ENCODE measurements at regions not wholly inside any gene's neighbourhood (a gene's known extent, or its start where the extent isn't known, plus 50 kb on each side); places are given as distances from the start of the nearest gene placed in this dataset.

DNA sequence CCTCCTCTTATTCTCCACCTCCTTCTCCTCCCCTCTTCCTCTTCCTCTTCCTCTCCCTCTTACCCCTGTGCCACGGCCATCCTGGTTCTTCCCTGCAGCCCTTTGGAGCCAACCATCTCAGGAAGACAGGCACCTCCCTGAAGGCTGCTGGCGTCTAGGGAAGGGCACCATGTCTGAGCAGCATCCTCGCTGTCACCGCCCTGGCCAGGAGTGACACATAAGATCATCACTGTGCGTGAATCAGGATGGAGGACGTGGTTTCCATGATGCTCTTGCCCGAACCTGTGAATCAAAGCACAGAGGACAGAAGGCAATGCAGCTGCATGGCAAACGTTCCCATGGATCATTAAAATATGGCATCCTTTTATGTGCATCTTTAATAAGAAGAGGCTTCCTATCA lies 236.0 kb downstream of the SH3BP4 start:
- no peaks in the 10 kb centered on the region for H3K9me3 ChIP-seq (ENCODE audit: low read depth, low read length)
- H3K27me3 ChIP-seq (ENCODE audit: insufficient read depth, low read length): peaks cover 11% of the 10 kb centered on the region
- no peaks in the 10 kb centered on the region for H3K36me3 ChIP-seq (ENCODE audit: insufficient read depth, low read length)
- H4K20me1 ChIP-seq (ENCODE audit: insufficient read depth, low read length): no peaks in the 10 kb centered on the region
- no peak overlapping the region for H2AFZ ChIP-seq (ENCODE audit: low read length)
- no peaks in the 10 kb centered on the region for H3K79me2 ChIP-seq (ENCODE audit: insufficient read depth, low read length)
- DNase-seq (ENCODE audit: insufficient read length, low spot score, missing footprints): no peak
- TF ChIP-seq, protein P1, sequence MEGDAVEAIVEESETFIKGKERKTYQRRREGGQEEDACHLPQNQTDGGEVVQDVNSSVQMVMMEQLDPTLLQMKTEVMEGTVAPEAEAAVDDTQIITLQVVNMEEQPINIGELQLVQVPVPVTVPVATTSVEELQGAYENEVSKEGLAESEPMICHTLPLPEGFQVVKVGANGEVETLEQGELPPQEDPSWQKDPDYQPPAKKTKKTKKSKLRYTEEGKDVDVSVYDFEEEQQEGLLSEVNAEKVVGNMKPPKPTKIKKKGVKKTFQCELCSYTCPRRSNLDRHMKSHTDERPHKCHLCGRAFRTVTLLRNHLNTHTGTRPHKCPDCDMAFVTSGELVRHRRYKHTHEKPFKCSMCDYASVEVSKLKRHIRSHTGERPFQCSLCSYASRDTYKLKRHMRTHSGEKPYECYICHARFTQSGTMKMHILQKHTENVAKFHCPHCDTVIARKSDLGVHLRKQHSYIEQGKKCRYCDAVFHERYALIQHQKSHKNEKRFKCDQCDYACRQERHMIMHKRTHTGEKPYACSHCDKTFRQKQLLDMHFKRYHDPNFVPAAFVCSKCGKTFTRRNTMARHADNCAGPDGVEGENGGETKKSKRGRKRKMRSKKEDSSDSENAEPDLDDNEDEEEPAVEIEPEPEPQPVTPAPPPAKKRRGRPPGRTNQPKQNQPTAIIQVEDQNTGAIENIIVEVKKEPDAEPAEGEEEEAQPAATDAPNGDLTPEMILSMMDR (IDR thresholded peaks at IDR 0.05; ENCODE audit: extremely low read depth, low read depth, low read length): no peak
- H3K4me3 ChIP-seq (ENCODE audit: insufficient read depth, low read length): no peak overlapping the region
- peaks cover 2% of the 10 kb centered on the region for H3K4me1 ChIP-seq (ENCODE audit: insufficient read depth, low read length)
- no peak overlapping the region for H3K4me2 ChIP-seq (ENCODE audit: insufficient read depth, low read length)
- no peak overlapping the region for H3K27ac ChIP-seq (ENCODE audit: low read depth, low read length)

DNA sequence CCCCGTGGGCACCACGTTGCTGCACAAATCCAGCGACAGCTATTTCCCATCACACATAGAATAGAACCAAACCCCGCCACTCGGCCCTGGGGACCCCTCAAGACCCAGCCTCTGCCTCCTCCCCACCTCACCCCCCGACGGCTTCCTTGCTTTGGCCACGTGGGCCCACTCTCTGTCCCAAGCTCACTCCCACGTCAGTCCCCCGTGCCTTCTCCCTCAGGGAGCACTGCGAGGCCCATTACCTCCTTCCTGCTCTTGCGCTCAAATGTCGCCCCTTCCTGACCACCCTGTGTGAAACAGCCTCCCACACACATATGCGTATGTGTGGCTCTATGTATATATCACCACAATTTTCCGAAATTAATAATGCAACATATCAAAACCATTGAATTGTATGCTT lies 239.7 kb downstream of the SH3BP4 start:
- Histone ChIP-seq H3K36me3 (ENCODE audit: insufficient read depth, low read length) (no peaks in the 10 kb centered on the region), H3K4me2 (ENCODE audit: insufficient read depth, low read length) (peak overlapping the region; percentile 19), H3K4me1 (ENCODE audit: insufficient read depth, low read length) (no peaks in the 10 kb centered on the region), H4K20me1 (ENCODE audit: insufficient read depth, low read length) (no peaks in the 10 kb centered on the region), H3K79me2 (ENCODE audit: insufficient read depth, low read length) (no peaks in the 10 kb centered on the region), H3K27ac (ENCODE audit: low read depth, low read length) (no peak overlapping the region), H2AFZ (ENCODE audit: low read length) (no peak overlapping the region), H3K27me3 (ENCODE audit: insufficient read depth, low read length) (peaks cover 11% of the 10 kb centered on the region), H3K9me3 (ENCODE audit: low read depth, low read length) (no peaks in the 10 kb centered on the region), H3K4me3 (ENCODE audit: insufficient read depth, low read length) (no peak overlapping the region)
- TF ChIP-seq, protein P1 (IDR thresholded peaks at IDR 0.05; ENCODE audit: extremely low read depth, low read depth, low read length): no peak
- no peak for DNase-seq (ENCODE audit: insufficient read length, low spot score, missing footprints)

DNA sequence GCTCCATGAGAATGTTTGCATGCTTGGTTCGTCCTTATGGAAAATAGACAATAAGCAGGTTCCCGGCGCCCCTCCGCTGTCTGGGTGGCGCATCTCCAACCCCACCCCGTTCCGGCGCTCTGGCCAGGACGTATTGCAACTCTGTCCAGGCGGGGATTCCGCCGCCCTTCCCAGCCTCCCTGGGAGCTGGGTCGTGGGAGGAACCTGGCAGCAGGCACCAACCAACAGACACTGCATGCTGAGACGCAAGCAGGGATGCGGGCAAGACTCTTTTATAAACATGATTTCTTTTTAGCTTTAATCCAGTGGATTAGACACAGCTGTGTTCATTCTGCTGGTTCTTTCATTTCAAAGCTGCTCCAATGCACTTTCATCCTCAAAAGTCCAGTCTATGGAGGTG lies 240.2 kb downstream of the SH3BP4 start:
- no peaks in the 10 kb centered on the region for H3K4me1 ChIP-seq (ENCODE audit: insufficient read depth, low read length)
- peak overlapping the region; percentile 19 for H3K4me2 ChIP-seq (ENCODE audit: insufficient read depth, low read length)
- TF ChIP-seq, protein P1 (IDR thresholded peaks at IDR 0.05; ENCODE audit: extremely low read depth, low read depth, low read length): no peak
- no peak overlapping the region for H3K4me3 ChIP-seq (ENCODE audit: insufficient read depth, low read length)
- H3K27me3 ChIP-seq (ENCODE audit: insufficient read depth, low read length): peaks cover 11% of the 10 kb centered on the region
- no peaks in the 10 kb centered on the region for H3K79me2 ChIP-seq (ENCODE audit: insufficient read depth, low read length)
- DNase-seq (ENCODE audit: insufficient read length, low spot score, missing footprints): no peak
- no peaks in the 10 kb centered on the region for H3K9me3 ChIP-seq (ENCODE audit: low read depth, low read length)
- H3K27ac ChIP-seq (ENCODE audit: low read depth, low read length): no peak overlapping the region
- H2AFZ ChIP-seq (ENCODE audit: low read length): no peak overlapping the region
- no peaks in the 10 kb centered on the region for H4K20me1 ChIP-seq (ENCODE audit: insufficient read depth, low read length)
- H3K36me3 ChIP-seq (ENCODE audit: insufficient read depth, low read length): no peaks in the 10 kb centered on the region

DNA sequence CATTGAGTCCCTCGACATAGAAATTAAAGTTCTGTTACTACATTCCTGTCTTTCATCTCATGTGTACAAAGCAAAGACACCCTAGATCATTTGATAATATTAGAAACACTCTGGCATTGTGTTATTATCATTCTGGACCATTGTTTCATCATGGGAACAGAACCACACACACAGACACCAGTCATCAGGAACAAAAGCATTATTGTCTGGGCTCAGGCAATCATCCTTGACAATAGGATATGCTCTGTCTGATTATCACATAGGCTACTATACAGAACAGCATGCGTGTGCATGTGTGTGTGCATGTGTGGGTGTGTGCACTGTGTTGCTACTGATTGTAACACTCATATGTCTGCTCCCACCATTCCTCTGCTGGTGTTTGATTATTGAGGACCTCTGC lies 242.5 kb downstream of the SH3BP4 start:
- TF ChIP-seq, protein P1 (IDR thresholded peaks at IDR 0.05; ENCODE audit: extremely low read depth, low read depth, low read length): no peak
- H3K27me3 ChIP-seq (ENCODE audit: insufficient read depth, low read length): peaks cover 11% of the 10 kb centered on the region

More for the DNA sequence above, 242.5 kb downstream of the SH3BP4 start:
- Histone ChIP-seq H3K9me3 (ENCODE audit: low read depth, low read length) (no peaks in the 10 kb centered on the region), H3K4me1 (ENCODE audit: insufficient read depth, low read length) (no peaks in the 10 kb centered on the region), H3K79me2 (ENCODE audit: insufficient read depth, low read length) (no peaks in the 10 kb centered on the region), H3K4me3 (ENCODE audit: insufficient read depth, low read length) (no peak overlapping the region), H3K27ac (ENCODE audit: low read depth, low read length) (no peak overlapping the region), H3K4me2 (ENCODE audit: insufficient read depth, low read length) (no peak overlapping the region), H4K20me1 (ENCODE audit: insufficient read depth, low read length) (no peaks in the 10 kb centered on the region), H3K36me3 (ENCODE audit: insufficient read depth, low read length) (no peaks in the 10 kb centered on the region), H2AFZ (ENCODE audit: low read length) (no peak overlapping the region)
- DNase-seq (ENCODE audit: insufficient read length, low spot score, missing footprints): no peak
